ENCODE measurements at regions not wholly inside any gene's neighbourhood (a gene's known extent, or its start where the extent isn't known, plus 50 kb on each side); places are given as distances from the start of the nearest gene placed in this dataset.
"Not testable (repeated sequence)": the region's sequence is repeated elsewhere in the genome, so short reads cannot be mapped to it uniquely, and the experiment has no call there.

- no peak for TF ChIP-seq POLR2AphosphoS5 (IDR thresholded peaks at IDR 0.05; ENCODE audit: low read depth, low read length)
- DNase-seq (ENCODE audit: insufficient read length) (no peak), FAIRE-seq (no peak)
Observed at GRCh38 chr15:46960581-46960980, 756.7 kb upstream of the SEMA6D start.

GRCh38 chr15:46961795-46962194 is 755.5 kb upstream of the SEMA6D start:
- no peak for FAIRE-seq
- DNase-seq (ENCODE audit: insufficient read length): no peak
- TF ChIP-seq TAF1 (IDR thresholded peaks at IDR 0.05; ENCODE audit: borderline replicate concordance, low read depth, low read length) (no peak), POLR2A (IDR thresholded peaks at IDR 0.05; ENCODE audit: low read depth, low read length) (no peak), POLR2AphosphoS5 (IDR thresholded peaks at IDR 0.05; ENCODE audit: low read depth, low read length) (no peak)

- not testable (repeated sequence) for FAIRE-seq; DNase-seq (ENCODE audit: insufficient read length)
Observed at GRCh38 chr15:46988055-46988454, 729.2 kb upstream of the SEMA6D start.

GRCh38 chr15:46996359-46996758 is 720.9 kb upstream of the SEMA6D start:
- DNase-seq (ENCODE audit: insufficient read length) (no peak), FAIRE-seq (no peak)
- no peak for TF ChIP-seq POLR2AphosphoS5 (IDR thresholded peaks at IDR 0.05; ENCODE audit: low read depth, low read length)
- no peak for TF ChIP-seq POLR2A (IDR thresholded peaks at IDR 0.05; ENCODE audit: low read depth, low read length)
- TF ChIP-seq TAF1 (IDR thresholded peaks at IDR 0.05; ENCODE audit: borderline replicate concordance, low read depth, low read length): no peak

- DNase-seq (ENCODE audit: insufficient read length) (no peak), FAIRE-seq (no peak)
- no peak for TF ChIP-seq TAF1 (IDR thresholded peaks at IDR 0.05; ENCODE audit: borderline replicate concordance, low read depth, low read length)
- TF ChIP-seq POLR2A (IDR thresholded peaks at IDR 0.05; ENCODE audit: low read depth, low read length): no peak
- TF ChIP-seq POLR2AphosphoS5 (IDR thresholded peaks at IDR 0.05; ENCODE audit: low read depth, low read length): no peak
Observed at GRCh38 chr15:46997501-46997900, 719.8 kb upstream of the SEMA6D start.

GRCh38 chr15:47003568-47003967 is 713.7 kb upstream of the SEMA6D start:
- DNase-seq (ENCODE audit: insufficient read length) (no peak), FAIRE-seq (no peak)
- TF ChIP-seq TAF1 (IDR thresholded peaks at IDR 0.05; ENCODE audit: borderline replicate concordance, low read depth, low read length) (no peak), POLR2AphosphoS5 (IDR thresholded peaks at IDR 0.05; ENCODE audit: low read depth, low read length) (no peak), POLR2A (IDR thresholded peaks at IDR 0.05; ENCODE audit: low read depth, low read length) (no peak)

- no peak for TF ChIP-seq POLR2A (IDR thresholded peaks at IDR 0.05; ENCODE audit: low read depth, low read length)
- TF ChIP-seq TAF1 (IDR thresholded peaks at IDR 0.05; ENCODE audit: borderline replicate concordance, low read depth, low read length): no peak
- TF ChIP-seq POLR2AphosphoS5 (IDR thresholded peaks at IDR 0.05; ENCODE audit: low read depth, low read length): no peak
- no peak for FAIRE-seq
- DNase-seq (ENCODE audit: insufficient read length): no peak
Observed at GRCh38 chr15:47013446-47013845, 703.9 kb upstream of the SEMA6D start.

- DNase-seq (ENCODE audit: insufficient read length): no peak
- FAIRE-seq: no peak
- TF ChIP-seq TAF1 (IDR thresholded peaks at IDR 0.05; ENCODE audit: borderline replicate concordance, low read depth, low read length): no peak
- TF ChIP-seq POLR2A (IDR thresholded peaks at IDR 0.05; ENCODE audit: low read depth, low read length): no peak
- no peak for TF ChIP-seq POLR2AphosphoS5 (IDR thresholded peaks at IDR 0.05; ENCODE audit: low read depth, low read length)
Observed at GRCh38 chr15:47027322-47027946, 689.9 kb upstream of the SEMA6D start.

GRCh38 chr15:47035475-47036406 is 681.6 kb upstream of the SEMA6D start:
- TF ChIP-seq TAF1 (IDR thresholded peaks at IDR 0.05; ENCODE audit: borderline replicate concordance, low read depth, low read length) (no peak), POLR2AphosphoS5 (IDR thresholded peaks at IDR 0.05; ENCODE audit: low read depth, low read length) (no peak), POLR2A (IDR thresholded peaks at IDR 0.05; ENCODE audit: low read depth, low read length) (no peak)
- FAIRE-seq (no peak), DNase-seq (ENCODE audit: insufficient read length) (no peak)

- TF ChIP-seq TAF1 (IDR thresholded peaks at IDR 0.05; ENCODE audit: borderline replicate concordance, low read depth, low read length) (no peak), POLR2A (IDR thresholded peaks at IDR 0.05; ENCODE audit: low read depth, low read length) (no peak), POLR2AphosphoS5 (IDR thresholded peaks at IDR 0.05; ENCODE audit: low read depth, low read length) (no peak)
- DNase-seq (ENCODE audit: insufficient read length) (no peak), FAIRE-seq (no peak)
Observed at GRCh38 chr15:47037003-47037402, 680.3 kb upstream of the SEMA6D start.

- DNase-seq (ENCODE audit: insufficient read length): no peak
- FAIRE-seq: no peak
- TF ChIP-seq POLR2AphosphoS5 (IDR thresholded peaks at IDR 0.05; ENCODE audit: low read depth, low read length) (no peak), POLR2A (IDR thresholded peaks at IDR 0.05; ENCODE audit: low read depth, low read length) (no peak), TAF1 (IDR thresholded peaks at IDR 0.05; ENCODE audit: borderline replicate concordance, low read depth, low read length) (no peak)
Observed at GRCh38 chr15:47039225-47039624, 678.1 kb upstream of the SEMA6D start.

- DNase-seq (ENCODE audit: insufficient read length) (no peak), FAIRE-seq (no peak)
- TF ChIP-seq POLR2A (IDR thresholded peaks at IDR 0.05; ENCODE audit: low read depth, low read length): no peak
- no peak for TF ChIP-seq TAF1 (IDR thresholded peaks at IDR 0.05; ENCODE audit: borderline replicate concordance, low read depth, low read length)
- TF ChIP-seq POLR2AphosphoS5 (IDR thresholded peaks at IDR 0.05; ENCODE audit: low read depth, low read length): no peak
Observed at GRCh38 chr15:47041301-47041700, 676.0 kb upstream of the SEMA6D start.

- DNase-seq (ENCODE audit: insufficient read length); FAIRE-seq: not testable (repeated sequence)
Observed at GRCh38 chr15:47047981-47048380, 669.3 kb upstream of the SEMA6D start.

Measured in GM12892 (cell line).